B cell (primary cell): ENCODE measurements at regions not wholly inside any gene's neighbourhood (a gene's known extent, or its start where the extent isn't known, plus 50 kb on each side); places are given as distances from the start of the nearest gene placed in this dataset.

Source experiments
- ATAC-seq: fragments of 200-7000 bp; cut with Tn5 transposase; one replicate; pipeline ENCODE4 v1.10.0; 2021; ENCODE audit warnings: low read depth, mild to moderate bottlenecking, moderate number of reproducible peaks, moderate library complexity
- CTCF ChIA-PET: fragments of 350-600 bp; sonication (Branson Sonifier 250); formaldehyde crosslinking; loops from one replicate; lab custom pipeline; 2021; ENCODE audit warnings: antibody characterized with exemption, inconsistent platforms; lab: Charles Lee
- POLR2A ChIA-PET: fragments of 350-600 bp; sonication (Branson Sonifier 250); formaldehyde crosslinking; loops from one replicate; lab custom pipeline; 2021; ENCODE audit warnings: antibody characterized with exemption; lab: Charles Lee
- DNase-seq: peaks from one replicate; pipeline ENCODE4 v3.0.0; 2013
- H2AFZ ChIP-seq: 2 replicates; pipeline ENCODE4 v1.6.1; 2012; ENCODE audit warnings: mild to moderate bottlenecking, low read depth, low read length; ENCODE audit not compliant: insufficient read depth, poor library complexity, severe bottlenecking
- H3K27ac ChIP-seq, 2 donors: 1 replicate in 1 of 2; 2 replicates in 1 of 2; pipeline ENCODE4 v1.5.1; 2012 to 2013; ENCODE audit warnings: low read length in 2 of 2, mild to moderate bottlenecking in 2 of 2, moderate library complexity in 1 of 2
- H3K27me3 ChIP-seq, 4 experiments: fragments of 200-600 bp in 1 of 4; sonication (generic) in 1 of 4; replicated peaks in 1 of 4; 1 replicate in 2 of 4; 2 replicates in 2 of 4; pipeline versions ENCODE4 v1.6.1 to v1.7.0; 2013 to 2016; ENCODE audit warnings: low read length in 3 of 4, mild to moderate bottlenecking in 2 of 4, mixed read lengths in 1 of 4, moderate library complexity in 1 of 4; ENCODE audit not compliant: insufficient read depth in 4 of 4, control insufficient read depth in 3 of 4; ENCODE audit errors: control extremely low read depth in 1 of 4
- H3K36me3 ChIP-seq, 2 experiments: replicated peaks in 1 of 2; 1 replicate in 1 of 2; 2 replicates in 1 of 2; pipeline versions ENCODE4 v1.6.1 to v1.7.1; 2013; ENCODE audit warnings: low read length in 1 of 2; ENCODE audit not compliant: insufficient read depth in 2 of 2, control insufficient read depth in 1 of 2; ENCODE audit errors: control extremely low read depth in 1 of 2, extremely low read depth in 1 of 2
- H3K4me1 ChIP-seq, 2 donors: fragments of 200-600 bp in 1 of 2; sonication (generic) in 1 of 2; 1 replicate in 1 of 2; 2 replicates in 1 of 2; pipeline versions ENCODE4 v1.5.1 to v1.6.1; 2013 to 2017; ENCODE audit warnings: low read length in 2 of 2; ENCODE audit not compliant: control insufficient read depth in 2 of 2, insufficient read depth in 2 of 2
- H3K4me2 ChIP-seq: replicated peaks from 2 replicates; pipeline ENCODE3; 2012; ENCODE audit warnings: mild to moderate bottlenecking, low read depth, low read length; ENCODE audit not compliant: poor library complexity, severe bottlenecking
- H3K4me3 ChIP-seq, 5 experiments: fragments of 200-600 bp in 1 of 5; sonication (generic) in 1 of 5; 1 replicate in 3 of 5; 2 replicates in 2 of 5; pipeline versions ENCODE4 v1.5.1 to v1.7.0; 2011 to 2016; ENCODE audit warnings: low read length in 4 of 5, mild to moderate bottlenecking in 4 of 5, low read depth in 2 of 5, control low read depth in 1 of 5, moderate library complexity in 1 of 5; ENCODE audit not compliant: insufficient read depth in 1 of 5; ENCODE audit errors: control extremely low read depth in 1 of 5, extremely low read depth in 1 of 5
- H3K79me2 ChIP-seq: fragments of 200-600 bp; sonication (generic); one replicate; pipeline ENCODE4 v1.6.0; 2016; ENCODE audit warnings: low read length; ENCODE audit not compliant: control insufficient read depth, insufficient read depth
- H3K9ac ChIP-seq: fragments of 200-600 bp; sonication (generic); 2 replicates; pipeline ENCODE4 v1.6.1; 2017; ENCODE audit warnings: mild to moderate bottlenecking, low read length, moderate library complexity
- H3K9me3 ChIP-seq, 3 donors: one replicate each; pipeline versions ENCODE4 v1.6.1 to v1.7.1; 2013; ENCODE audit warnings: low read length in 2 of 3; ENCODE audit not compliant: control insufficient read depth in 2 of 3, insufficient read depth in 1 of 3; ENCODE audit errors: control extremely low read depth in 1 of 3
- H4K20me1 ChIP-seq: 2 replicates; pipeline ENCODE4 v1.6.0; 2012; ENCODE audit warnings: mild to moderate bottlenecking, low read length; ENCODE audit not compliant: insufficient read depth, control insufficient read depth, poor library complexity, severe bottlenecking
- H3K27ac Mint-ChIP-seq: one replicate; pipeline ENCODE4 v1.8.0; 2021; ENCODE audit warnings: mixed read lengths
- H3K27me3 Mint-ChIP-seq: one replicate; pipeline ENCODE4 v1.8.0; 2021; ENCODE audit warnings: mixed read lengths
- H3K4me1 Mint-ChIP-seq: one replicate; pipeline ENCODE4 v1.8.0; 2021; ENCODE audit warnings: mixed read lengths
- H3K4me3 Mint-ChIP-seq: one replicate; pipeline ENCODE4 v1.8.0; 2021; ENCODE audit warnings: mixed read lengths
- H3K9me3 Mint-ChIP-seq: one replicate; pipeline ENCODE4 v1.8.0; 2022; ENCODE audit warnings: mixed read lengths; ENCODE audit not compliant: insufficient read depth
- EZH2 ChIP-seq: IDR thresholded peaks from 2 replicates; pipeline ENCODE4 v1.6.1; 2012; ENCODE audit warnings: borderline replicate concordance, low read depth, mild to moderate bottlenecking, moderate library complexity, low read length; ENCODE audit not compliant: insufficient read depth, poor library complexity, severe bottlenecking
- intact Hi-C: fragments of 100-400 bp; cut with micrococcal nuclease; formaldehyde crosslinking; loops from one replicate; pipeline ENCODE4 v1.10.0; 2022
- TF ChIP-seq, protein P1 (sequence below): fragments of 200-600 bp; IDR thresholded peaks from one replicate; pipeline ENCODE4 v1.8.0; 2022; ENCODE audit warnings: antibody characterized with exemption, mild to moderate bottlenecking

DNA sequence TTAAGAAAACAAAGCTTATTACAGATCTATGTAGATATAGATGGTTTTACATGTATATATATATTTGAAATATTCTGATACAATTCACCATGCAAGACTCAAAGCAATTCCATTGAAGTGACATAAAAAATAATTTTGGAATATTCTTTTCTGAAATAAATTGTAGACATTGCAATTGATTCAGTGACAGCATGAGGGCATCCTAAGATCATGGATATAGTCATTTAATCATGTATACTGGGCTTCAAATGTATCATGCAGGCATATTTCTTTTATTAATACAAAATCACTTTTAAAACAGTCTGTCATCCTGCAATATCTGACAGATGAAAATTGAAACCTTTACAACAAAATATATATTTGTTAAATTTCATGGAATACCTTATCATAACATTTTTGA, 286.7 kb upstream of the SLITRK6 start:
- Histone ChIP-seq H3K4me1 (no peaks in the 10 kb centered on the region), H4K20me1 (no peaks in the 10 kb centered on the region), H3K36me3 (no peaks in the 10 kb centered on the region), H2AFZ (no peak overlapping the region), H3K79me2 (no peaks in the 10 kb centered on the region), H3K4me3 (no peak overlapping the region), H3K27ac (no peak overlapping the region), H3K4me2 (no peak overlapping the region), H3K27me3 (no peaks in the 10 kb centered on the region), H3K9ac (no peak overlapping the region), H3K9me3 (no peaks in the 10 kb centered on the region)
- H3K9me3 Mint-ChIP-seq = peaks cover 10% of the 10 kb centered on the region
- CTCF ChIA-PET = no interaction called here
- H3K4me3 Mint-ChIP-seq = no peak overlapping the region
- ATAC-seq = no peak
- POLR2A ChIA-PET = no interaction called here
- H3K27me3 Mint-ChIP-seq = no peaks in the 10 kb centered on the region
- H3K27ac Mint-ChIP-seq = no peak overlapping the region
- TF ChIP-seq EZH2 = no peak
- TF ChIP-seq, protein P1, sequence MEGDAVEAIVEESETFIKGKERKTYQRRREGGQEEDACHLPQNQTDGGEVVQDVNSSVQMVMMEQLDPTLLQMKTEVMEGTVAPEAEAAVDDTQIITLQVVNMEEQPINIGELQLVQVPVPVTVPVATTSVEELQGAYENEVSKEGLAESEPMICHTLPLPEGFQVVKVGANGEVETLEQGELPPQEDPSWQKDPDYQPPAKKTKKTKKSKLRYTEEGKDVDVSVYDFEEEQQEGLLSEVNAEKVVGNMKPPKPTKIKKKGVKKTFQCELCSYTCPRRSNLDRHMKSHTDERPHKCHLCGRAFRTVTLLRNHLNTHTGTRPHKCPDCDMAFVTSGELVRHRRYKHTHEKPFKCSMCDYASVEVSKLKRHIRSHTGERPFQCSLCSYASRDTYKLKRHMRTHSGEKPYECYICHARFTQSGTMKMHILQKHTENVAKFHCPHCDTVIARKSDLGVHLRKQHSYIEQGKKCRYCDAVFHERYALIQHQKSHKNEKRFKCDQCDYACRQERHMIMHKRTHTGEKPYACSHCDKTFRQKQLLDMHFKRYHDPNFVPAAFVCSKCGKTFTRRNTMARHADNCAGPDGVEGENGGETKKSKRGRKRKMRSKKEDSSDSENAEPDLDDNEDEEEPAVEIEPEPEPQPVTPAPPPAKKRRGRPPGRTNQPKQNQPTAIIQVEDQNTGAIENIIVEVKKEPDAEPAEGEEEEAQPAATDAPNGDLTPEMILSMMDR = no peak
- H3K4me1 Mint-ChIP-seq = no peaks in the 10 kb centered on the region
- intact Hi-C loops = no loop called here
- no peak for DNase-seq

DNA sequence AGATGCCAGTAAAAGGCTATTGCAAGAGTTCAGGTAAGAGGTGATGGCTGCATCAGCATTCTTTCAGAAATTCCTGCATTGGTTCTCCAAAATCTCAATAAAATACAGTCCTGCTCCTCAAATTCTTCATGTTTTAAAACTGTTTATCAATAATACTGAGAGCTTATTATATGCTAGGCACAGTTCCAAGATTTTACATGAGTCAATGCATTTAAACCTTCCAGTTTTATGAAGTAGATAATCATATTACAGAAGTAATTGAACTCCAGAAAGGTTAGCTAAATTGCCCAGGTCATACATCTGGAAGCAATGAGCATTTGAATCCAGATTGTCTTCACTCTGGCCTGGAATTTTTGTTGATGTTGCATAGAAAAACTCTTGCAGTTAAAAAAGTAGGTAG, 282.9 kb upstream of the SLITRK6 start:
- CTCF ChIA-PET = no interaction called here
- H3K4me1 ChIP-seq = no peaks in the 10 kb centered on the region
- Mint-ChIP-seq H3K27ac (no peak overlapping the region), H3K4me3 (no peak overlapping the region), H3K9me3 (peaks cover 2% of the 10 kb centered on the region), H3K27me3 (no peaks in the 10 kb centered on the region), H3K4me1 (no peaks in the 10 kb centered on the region)
- H3K27me3 ChIP-seq = no peaks in the 10 kb centered on the region
- DNase-seq (no peak), ATAC-seq (no peak)
- H3K9me3 ChIP-seq = no peaks in the 10 kb centered on the region
- H3K4me2 ChIP-seq = no peak overlapping the region
- no peak overlapping the region for H3K9ac ChIP-seq
- H3K79me2 ChIP-seq = no peaks in the 10 kb centered on the region
- POLR2A ChIA-PET = no interaction called here
- H3K4me3 ChIP-seq = no peak overlapping the region
- no peak for TF ChIP-seq EZH2
- TF ChIP-seq, protein P1 = no peak
- H2AFZ ChIP-seq = no peak overlapping the region
- intact Hi-C loops = no loop called here
- H3K36me3 ChIP-seq = no peaks in the 10 kb centered on the region
- no peaks in the 10 kb centered on the region for H4K20me1 ChIP-seq
- no peak overlapping the region for H3K27ac ChIP-seq
